Natural killer cell (primary cell): ENCODE measurements at regions not wholly inside any gene's neighbourhood (a gene's known extent, or its start where the extent isn't known, plus 50 kb on each side); places are given as distances from the start of the nearest gene placed in this dataset.

Source experiments
- ATAC-seq, 3 donors: fragments of 150-1000 bp in 2 of 3; fragments of 200-7000 bp in 1 of 3; cut with Tn5 transposase; 1 replicate in 1 of 3; 2 replicates in 2 of 3; pipeline ENCODE4 v1.10.0; 2021; ENCODE audit warnings: mild to moderate bottlenecking in 2 of 3, moderate library complexity in 2 of 3
- DNase-seq, 2 donors: peaks; one replicate each; pipeline versions ENCODE4 v3.0.0 to v3.0.0-alpha.2; 2013 to 2021; ENCODE audit warnings: mixed read lengths in 1 of 2
- H3K27ac ChIP-seq: one replicate; pipeline ENCODE4 v1.5.1; 2013; ENCODE audit warnings: mild to moderate bottlenecking, low read length
- H3K27me3 ChIP-seq: one replicate; pipeline ENCODE4 v1.6.1; 2013; ENCODE audit warnings: low read length; ENCODE audit not compliant: control insufficient read depth, insufficient read depth
- H3K36me3 ChIP-seq: one replicate; pipeline ENCODE4 v1.6.1; 2013; ENCODE audit warnings: low read length; ENCODE audit not compliant: control insufficient read depth, insufficient read depth
- H3K4me1 ChIP-seq: one replicate; pipeline ENCODE4 v1.6.1; 2013; ENCODE audit warnings: low read length; ENCODE audit not compliant: control insufficient read depth, insufficient read depth
- H3K4me3 ChIP-seq: one replicate; pipeline ENCODE4 v1.5.1; 2013; ENCODE audit warnings: low read length
- H3K9me3 ChIP-seq: one replicate; pipeline ENCODE4 v1.6.1; 2013; ENCODE audit warnings: low read length; ENCODE audit not compliant: control insufficient read depth, insufficient read depth
- H3K27ac Mint-ChIP-seq, 2 donors: one replicate each; pipeline ENCODE4 v1.8.0; 2022; ENCODE audit warnings: mild to moderate bottlenecking in 2 of 2, mixed read lengths in 2 of 2, moderate library complexity in 1 of 2
- H3K27me3 Mint-ChIP-seq, 2 donors: one replicate each; pipeline ENCODE4 v1.8.0; 2022; ENCODE audit warnings: low read depth in 2 of 2, mixed read lengths in 2 of 2
- H3K36me3 Mint-ChIP-seq: one replicate; pipeline ENCODE4 v1.8.0; 2022; ENCODE audit warnings: mixed read lengths
- H3K4me1 Mint-ChIP-seq, 2 donors: one replicate each; pipeline ENCODE4 v1.8.0; 2022; ENCODE audit warnings: mixed read lengths in 2 of 2
- H3K4me3 Mint-ChIP-seq: one replicate; pipeline ENCODE4 v1.8.0; 2022; ENCODE audit warnings: mild to moderate bottlenecking, moderate library complexity, mixed read lengths
- H3K9me3 Mint-ChIP-seq, 2 donors: one replicate each; pipeline ENCODE4 v1.8.0; 2022; ENCODE audit warnings: mixed read lengths in 2 of 2
- CTCF ChIP-seq: fragments of 200-600 bp; IDR thresholded peaks from one replicate; pipeline ENCODE4 v1.8.0; 2022; ENCODE audit warnings: antibody characterized with exemption
- WGBS: methylation state at CpG from one replicate; pipeline ENCODE4 v1.1.7; 2013; ENCODE audit warnings: missing lambda C conversion rate; ENCODE audit not compliant: insufficient coverage; 5-methylcytosine and 5-hydroxymethylcytosine counted together
- intact Hi-C: fragments of 100-400 bp; cut with micrococcal nuclease; formaldehyde crosslinking; loops from one replicate; pipeline ENCODE4 v1.14.2; 2022

- 16% methylated on average over 1 of the region's 1 CpG for WGBS
- no peak for ATAC-seq
- H3K4me1 Mint-ChIP-seq: no peaks in the 10 kb centered on the region
- Histone ChIP-seq H3K36me3 (no peaks in the 10 kb centered on the region), H3K27ac (no peak overlapping the region), H3K4me1 (no peaks in the 10 kb centered on the region), H3K4me3 (no peak overlapping the region), H3K9me3 (no peaks in the 10 kb centered on the region), H3K27me3 (no peaks in the 10 kb centered on the region)
- peaks cover 7% of the 10 kb centered on the region for H3K36me3 Mint-ChIP-seq
- H3K27me3 Mint-ChIP-seq: peaks cover 0 to 3% of the 10 kb centered on the region in 2 donors
- peaks cover 4 to 6% of the 10 kb centered on the region in 2 donors for H3K9me3 Mint-ChIP-seq
- no peak overlapping the region for H3K27ac Mint-ChIP-seq
- H3K4me3 Mint-ChIP-seq: no peak overlapping the region
- TF ChIP-seq CTCF: no peak
- no peak for DNase-seq
- intact Hi-C loops: no loop called here
Observed at GRCh38 chr15:81595752-81596151, 221.7 kb upstream of the TMC3 start.

- DNase-seq (no peak), ATAC-seq (no peak)
- intact Hi-C loops: no loop called here
- no peaks in the 10 kb centered on the region for H3K36me3 Mint-ChIP-seq
- H3K36me3 ChIP-seq: no peaks in the 10 kb centered on the region
- H3K27me3 ChIP-seq: no peaks in the 10 kb centered on the region
- H3K27ac ChIP-seq: no peak overlapping the region
- H3K9me3 ChIP-seq: no peaks in the 10 kb centered on the region
- WGBS: 94% methylated on average over 4 of the region's 4 CpGs
- H3K4me1 Mint-ChIP-seq: no peaks in the 10 kb centered on the region
- H3K4me1 ChIP-seq: no peaks in the 10 kb centered on the region
- no peaks in the 10 kb centered on the region for H3K27me3 Mint-ChIP-seq
- no peak overlapping the region for H3K4me3 ChIP-seq
- no peak overlapping the region for H3K4me3 Mint-ChIP-seq
- no peak overlapping the region for H3K27ac Mint-ChIP-seq
- no peak for TF ChIP-seq CTCF
- peaks cover 0 to 3% of the 10 kb centered on the region in 2 donors for H3K9me3 Mint-ChIP-seq
Observed at GRCh38 chr15:81589671-81590070, 215.7 kb upstream of the TMC3 start.

- H3K4me1 ChIP-seq: no peaks in the 10 kb centered on the region
- Mint-ChIP-seq H3K4me1 (no peaks in the 10 kb centered on the region), H3K27me3 (peaks cover 8 to 19% of the 10 kb centered on the region in 2 donors), H3K27ac (no peak overlapping the region), H3K9me3 (no peaks in the 10 kb centered on the region), H3K36me3 (no peaks in the 10 kb centered on the region), H3K4me3 (no peak overlapping the region)
- TF ChIP-seq CTCF: no peak
- no peak overlapping the region for H3K4me3 ChIP-seq
- DNase-seq (no peak), ATAC-seq (no peak)
- no peaks in the 10 kb centered on the region for H3K36me3 ChIP-seq
- intact Hi-C loops: no loop called here
- no peaks in the 10 kb centered on the region for H3K9me3 ChIP-seq
- no peaks in the 10 kb centered on the region for H3K27me3 ChIP-seq
- WGBS: 95% methylated on average over 6 of the region's 7 CpGs
- no peak overlapping the region for H3K27ac ChIP-seq
Observed at GRCh38 chr15:81575436-81576123, 201.6 kb upstream of the TMC3 start.

GRCh38 chr15:81573098-81573746, 199.2 kb upstream of the TMC3 start:
- intact Hi-C loops: no loop called here
- Histone ChIP-seq H3K36me3 (no peaks in the 10 kb centered on the region), H3K27ac (no peak overlapping the region), H3K4me1 (no peaks in the 10 kb centered on the region), H3K4me3 (no peak overlapping the region), H3K9me3 (no peaks in the 10 kb centered on the region), H3K27me3 (no peaks in the 10 kb centered on the region)
- Mint-ChIP-seq H3K27me3 (peaks cover 8 to 18% of the 10 kb centered on the region in 2 donors), H3K4me3 (no peak overlapping the region), H3K4me1 (no peaks in the 10 kb centered on the region), H3K9me3 (no peaks in the 10 kb centered on the region), H3K27ac (no peak overlapping the region), H3K36me3 (no peaks in the 10 kb centered on the region)
- TF ChIP-seq CTCF: no peak
- 91% methylated on average over 9 of the region's 9 CpGs for WGBS
- ATAC-seq (no peak), DNase-seq (no peak)
